Activated T-cell treated with anti-CD3 and anti-CD28 coated beads, Interleukin-2, amount 50 U/mL, for 72 hours (primary cell): ENCODE measurements at regions not wholly inside any gene's neighbourhood (a gene's known extent, or its start where the extent isn't known, plus 50 kb on each side); places are given as distances from the start of the nearest gene placed in this dataset.

Experiments
- ATAC-seq, 2 donors: fragments of 150-1000 bp; cut with Tn5 transposase; replicated peaks in 1 of 2; 2 replicates each; pipeline ENCODE4 v1.10.0; 2021; ENCODE audit warnings: moderate library complexity in 2 of 2, mild to moderate bottlenecking in 1 of 2
- DNase-seq, 2 donors: peaks; one replicate each; pipeline ENCODE4 v3.0.0; 2021 to 2022; ENCODE audit warnings: mixed read lengths in 1 of 2
- H3K27ac Mint-ChIP-seq: one replicate; pipeline ENCODE4 v1.8.0; 2022; ENCODE audit warnings: mild to moderate bottlenecking, moderate library complexity, mixed read lengths
- H3K27me3 Mint-ChIP-seq: one replicate; pipeline ENCODE4 v1.8.0; 2022; ENCODE audit warnings: low read depth, mixed read lengths
- H3K36me3 Mint-ChIP-seq, 2 donors: one replicate each; pipeline ENCODE4 v1.8.0; 2022; ENCODE audit warnings: mixed read lengths in 2 of 2, mild to moderate bottlenecking in 1 of 2; ENCODE audit not compliant: insufficient read depth in 2 of 2
- H3K4me1 Mint-ChIP-seq: one replicate; pipeline ENCODE4 v1.8.0; 2022; ENCODE audit warnings: low read depth, mixed read lengths
- H3K4me3 Mint-ChIP-seq, 2 donors: one replicate each; pipeline ENCODE4 v1.8.0; 2022; ENCODE audit warnings: mild to moderate bottlenecking in 2 of 2, mixed read lengths in 2 of 2, moderate library complexity in 2 of 2
- H3K9me3 Mint-ChIP-seq, 2 donors: one replicate each; pipeline ENCODE4 v1.8.0; 2022; ENCODE audit warnings: mixed read lengths in 2 of 2

GRCh38 chr18:40624959-40625358 lies 1330.1 kb upstream of the PIK3C3 start:
- Mint-ChIP-seq H3K27ac (no peak overlapping the region), H3K9me3 (peaks cover 4 to 7% of the 10 kb centered on the region in 2 donors), H3K36me3 (no peaks in the 10 kb centered on the region), H3K4me1 (no peaks in the 10 kb centered on the region), H3K4me3 (no peak overlapping the region), H3K27me3 (no peaks in the 10 kb centered on the region)
- DNase-seq (no peak), ATAC-seq (no peak)

- DNase-seq = no peak
- H3K4me1 Mint-ChIP-seq = no peaks in the 10 kb centered on the region
- no peaks in the 10 kb centered on the region for H3K27me3 Mint-ChIP-seq
- ATAC-seq = no peak
- peaks cover 0 to 6% of the 10 kb centered on the region in 2 donors for H3K9me3 Mint-ChIP-seq
- no peak overlapping the region for H3K27ac Mint-ChIP-seq
- no peaks in the 10 kb centered on the region for H3K36me3 Mint-ChIP-seq
- H3K4me3 Mint-ChIP-seq = no peak overlapping the region
Observed at GRCh38 chr18:40613721-40614120, 1341.3 kb upstream of the PIK3C3 start.

GRCh38 chr18:40612356-40612755 lies 1342.7 kb upstream of the PIK3C3 start:
- ATAC-seq (no peak), DNase-seq (no peak)
- peaks cover 0 to 4% of the 10 kb centered on the region in 2 donors for H3K9me3 Mint-ChIP-seq
- H3K4me3 Mint-ChIP-seq = no peak overlapping the region
- H3K27me3 Mint-ChIP-seq = no peaks in the 10 kb centered on the region
- H3K36me3 Mint-ChIP-seq = no peaks in the 10 kb centered on the region
- H3K4me1 Mint-ChIP-seq = no peaks in the 10 kb centered on the region
- no peak overlapping the region for H3K27ac Mint-ChIP-seq

GRCh38 chr18:40608226-40608625 lies 1346.8 kb upstream of the PIK3C3 start:
- Mint-ChIP-seq H3K4me1 (no peaks in the 10 kb centered on the region), H3K36me3 (no peaks in the 10 kb centered on the region), H3K27me3 (no peaks in the 10 kb centered on the region), H3K9me3 (peaks cover 0 to 1% of the 10 kb centered on the region in 2 donors), H3K27ac (no peak overlapping the region), H3K4me3 (no peak overlapping the region)
- DNase-seq (no peak), ATAC-seq (no peak)

GRCh38 chr18:40607542-40608148 lies 1347.4 kb upstream of the PIK3C3 start:
- ATAC-seq = no peak

GRCh38 chr18:40606996-40607395 lies 1348.0 kb upstream of the PIK3C3 start:
- Mint-ChIP-seq H3K9me3 (peaks cover 0 to 1% of the 10 kb centered on the region in 2 donors), H3K27me3 (no peaks in the 10 kb centered on the region), H3K36me3 (no peaks in the 10 kb centered on the region), H3K4me3 (no peak overlapping the region), H3K27ac (no peak overlapping the region), H3K4me1 (no peaks in the 10 kb centered on the region)
- ATAC-seq = no peak
- DNase-seq = no peak

More at GRCh38 chr18:40607542-40608148, 1347.4 kb upstream of the PIK3C3 start:
- DNase-seq = no peak
- Mint-ChIP-seq H3K27ac (no peak overlapping the region), H3K27me3 (no peaks in the 10 kb centered on the region), H3K36me3 (no peaks in the 10 kb centered on the region), H3K9me3 (peaks cover 0 to 1% of the 10 kb centered on the region in 2 donors), H3K4me3 (no peak overlapping the region), H3K4me1 (no peaks in the 10 kb centered on the region)

GRCh38 chr18:40583671-40584070 lies 1371.4 kb upstream of the PIK3C3 start:
- Mint-ChIP-seq H3K27me3 (no peaks in the 10 kb centered on the region), H3K4me3 (no peak overlapping the region), H3K4me1 (no peaks in the 10 kb centered on the region), H3K36me3 (no peaks in the 10 kb centered on the region), H3K9me3 (peaks cover 1 to 6% of the 10 kb centered on the region in 2 donors), H3K27ac (no peak overlapping the region)
- ATAC-seq = no peak
- no peak for DNase-seq

GRCh38 chr18:40582105-40582504 lies 1372.9 kb upstream of the PIK3C3 start:
- no peak overlapping the region for H3K27ac Mint-ChIP-seq
- H3K36me3 Mint-ChIP-seq = no peaks in the 10 kb centered on the region
- DNase-seq = no peak
- no peaks in the 10 kb centered on the region for H3K27me3 Mint-ChIP-seq
- no peak for ATAC-seq
- no peak overlapping the region for H3K4me3 Mint-ChIP-seq
- H3K9me3 Mint-ChIP-seq = peaks cover 1 to 6% of the 10 kb centered on the region in 2 donors
- no peaks in the 10 kb centered on the region for H3K4me1 Mint-ChIP-seq

- Mint-ChIP-seq H3K4me1 (no peaks in the 10 kb centered on the region), H3K27ac (no peak overlapping the region), H3K36me3 (no peaks in the 10 kb centered on the region), H3K9me3 (peaks cover 4 to 9% of the 10 kb centered on the region in 2 donors), H3K27me3 (no peaks in the 10 kb centered on the region), H3K4me3 (no peak overlapping the region)
- ATAC-seq (no peak), DNase-seq (no peak)
Observed at GRCh38 chr18:40577981-40578365, 1377.1 kb upstream of the PIK3C3 start.

- no peaks in the 10 kb centered on the region for H3K4me1 Mint-ChIP-seq
- no peak for DNase-seq
Observed at GRCh38 chr18:40577239-40577980, 1377.6 kb upstream of the PIK3C3 start.

GRCh38 chr18:40576507-40577115 lies 1378.4 kb upstream of the PIK3C3 start:
- Mint-ChIP-seq H3K27ac (no peak overlapping the region), H3K9me3 (peaks cover 5 to 7% of the 10 kb centered on the region in 2 donors), H3K27me3 (no peaks in the 10 kb centered on the region), H3K4me1 (no peaks in the 10 kb centered on the region), H3K4me3 (no peak overlapping the region), H3K36me3 (no peaks in the 10 kb centered on the region)
- no peak for DNase-seq
- ATAC-seq = no peak

More at GRCh38 chr18:40577239-40577980, 1377.6 kb upstream of the PIK3C3 start:
- H3K27me3 Mint-ChIP-seq = no peaks in the 10 kb centered on the region
- H3K4me3 Mint-ChIP-seq = no peak overlapping the region
- H3K27ac Mint-ChIP-seq = no peak overlapping the region
- ATAC-seq = no peak
- peaks cover 5 to 7% of the 10 kb centered on the region in 2 donors for H3K9me3 Mint-ChIP-seq
- H3K36me3 Mint-ChIP-seq = no peaks in the 10 kb centered on the region

GRCh38 chr18:40570615-40571014 lies 1384.4 kb upstream of the PIK3C3 start:
- no peak overlapping the region for H3K27ac Mint-ChIP-seq
- DNase-seq (no peak), ATAC-seq (no peak)
- H3K4me3 Mint-ChIP-seq = no peak overlapping the region
- no peaks in the 10 kb centered on the region for H3K4me1 Mint-ChIP-seq
- H3K9me3 Mint-ChIP-seq = peaks cover 7 to 8% of the 10 kb centered on the region in 2 donors
- H3K36me3 Mint-ChIP-seq = no peaks in the 10 kb centered on the region
- H3K27me3 Mint-ChIP-seq = no peaks in the 10 kb centered on the region

GRCh38 chr18:40569605-40570004 lies 1385.4 kb upstream of the PIK3C3 start:
- no peak overlapping the region for H3K4me3 Mint-ChIP-seq
- no peaks in the 10 kb centered on the region for H3K27me3 Mint-ChIP-seq
- H3K4me1 Mint-ChIP-seq = no peaks in the 10 kb centered on the region
- H3K36me3 Mint-ChIP-seq = no peaks in the 10 kb centered on the region
- H3K27ac Mint-ChIP-seq = no peak overlapping the region
- H3K9me3 Mint-ChIP-seq = peaks cover 6 to 8% of the 10 kb centered on the region in 2 donors
- ATAC-seq (no peak), DNase-seq (no peak)
